DMS153 (cell line): ENCODE measurements at regions not wholly inside any gene's neighbourhood (a gene's known extent, or its start where the extent isn't known, plus 50 kb on each side); places are given as distances from the start of the nearest gene placed in this dataset.
"Not testable (repeated sequence)": the region's sequence is repeated elsewhere in the genome, so short reads cannot be mapped to it uniquely, and the experiment has no call there.

Experiments used
- DNase-seq: peaks from one replicate; lab custom pipeline; 2025; lab: John Stamatoyannopoulos, UW

DNA sequence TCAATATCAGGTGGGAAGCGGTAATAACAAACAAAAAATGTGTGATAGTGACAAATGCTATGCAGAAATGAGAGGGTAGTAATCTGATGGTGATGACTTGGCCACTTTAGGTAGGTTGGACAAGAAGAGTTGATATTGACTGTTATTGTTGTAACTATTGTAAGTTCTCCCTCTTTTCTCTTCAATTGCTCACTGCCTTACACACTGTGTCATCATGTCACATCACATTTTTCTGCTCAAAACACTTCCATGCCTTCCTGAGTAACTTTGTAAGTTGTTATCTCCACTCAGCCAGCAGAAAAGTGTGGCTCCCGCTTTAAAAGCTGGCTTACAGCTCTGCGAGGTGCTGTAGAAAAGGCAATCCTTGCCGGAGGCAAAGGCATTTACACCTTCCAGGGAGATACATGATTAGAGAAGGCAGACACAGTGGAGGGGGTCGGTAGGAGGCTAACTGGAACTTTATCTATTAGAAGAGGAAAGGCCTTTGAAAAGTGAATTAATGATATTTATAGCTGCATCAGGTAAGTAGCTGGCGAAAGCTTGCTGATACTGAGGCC lies 85.2 kb upstream of the CLINT1 start:
- no peak for DNase-seq

DNA sequence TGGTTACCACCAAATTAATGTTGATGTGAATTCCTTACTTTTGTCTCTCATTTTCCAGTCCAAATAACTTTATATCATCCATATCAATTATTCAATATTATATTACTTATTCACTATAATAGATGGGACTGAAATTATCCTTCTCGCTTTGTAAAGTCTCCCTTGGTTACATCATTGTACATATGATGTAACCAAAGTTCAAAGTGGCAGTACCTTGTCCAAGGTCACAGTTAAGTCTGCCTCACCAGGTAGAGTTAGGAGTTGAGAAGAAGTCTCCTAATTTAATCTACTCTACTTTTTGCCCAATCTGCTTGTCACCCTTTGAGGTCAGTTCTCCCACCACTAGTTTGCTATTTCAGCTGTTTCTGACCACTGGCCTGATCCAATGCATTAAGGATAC lies 83.7 kb upstream of the CLINT1 start:
- no peak for DNase-seq

DNA sequence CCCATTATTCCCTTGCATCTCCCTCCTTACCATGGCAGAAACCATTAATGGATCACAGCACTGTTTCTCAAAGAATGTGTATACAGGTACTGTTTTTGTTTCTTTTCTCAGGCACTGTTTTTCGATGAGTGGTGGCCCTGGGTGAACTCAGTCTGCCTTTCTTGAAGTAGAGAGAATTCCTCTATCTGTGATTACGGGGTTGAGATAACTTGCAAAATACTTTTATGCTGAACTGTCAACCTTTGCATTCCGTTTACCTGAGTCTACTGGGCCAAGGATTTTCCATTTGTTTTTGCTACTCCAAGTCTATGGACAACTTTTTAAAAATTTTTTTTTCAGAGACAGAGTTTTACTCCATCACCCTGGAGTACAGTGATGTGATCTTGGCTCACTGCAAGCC lies 82.7 kb upstream of the CLINT1 start:
- no peak for DNase-seq

DNA sequence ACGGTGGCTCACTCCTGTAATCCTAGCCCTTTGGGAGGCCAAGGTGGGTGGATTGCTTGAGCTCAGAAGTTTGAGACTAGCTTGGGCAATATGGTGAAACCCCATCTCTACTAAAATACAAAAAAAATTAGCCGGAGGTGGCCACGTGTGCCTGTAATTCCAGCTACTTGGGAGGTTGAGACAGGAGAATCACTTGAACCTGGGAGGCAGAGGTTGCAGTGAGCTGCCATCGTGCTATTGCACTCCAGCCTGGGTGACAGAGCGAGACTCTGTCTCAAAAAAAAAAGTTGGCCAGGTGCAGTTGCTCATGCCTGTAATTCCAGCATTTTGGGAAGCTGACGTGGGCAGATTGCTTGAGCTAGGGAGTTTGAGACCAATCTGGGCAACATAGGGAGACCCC lies 79.2 kb upstream of the CLINT1 start:
- DNase-seq = not testable (repeated sequence)

DNA sequence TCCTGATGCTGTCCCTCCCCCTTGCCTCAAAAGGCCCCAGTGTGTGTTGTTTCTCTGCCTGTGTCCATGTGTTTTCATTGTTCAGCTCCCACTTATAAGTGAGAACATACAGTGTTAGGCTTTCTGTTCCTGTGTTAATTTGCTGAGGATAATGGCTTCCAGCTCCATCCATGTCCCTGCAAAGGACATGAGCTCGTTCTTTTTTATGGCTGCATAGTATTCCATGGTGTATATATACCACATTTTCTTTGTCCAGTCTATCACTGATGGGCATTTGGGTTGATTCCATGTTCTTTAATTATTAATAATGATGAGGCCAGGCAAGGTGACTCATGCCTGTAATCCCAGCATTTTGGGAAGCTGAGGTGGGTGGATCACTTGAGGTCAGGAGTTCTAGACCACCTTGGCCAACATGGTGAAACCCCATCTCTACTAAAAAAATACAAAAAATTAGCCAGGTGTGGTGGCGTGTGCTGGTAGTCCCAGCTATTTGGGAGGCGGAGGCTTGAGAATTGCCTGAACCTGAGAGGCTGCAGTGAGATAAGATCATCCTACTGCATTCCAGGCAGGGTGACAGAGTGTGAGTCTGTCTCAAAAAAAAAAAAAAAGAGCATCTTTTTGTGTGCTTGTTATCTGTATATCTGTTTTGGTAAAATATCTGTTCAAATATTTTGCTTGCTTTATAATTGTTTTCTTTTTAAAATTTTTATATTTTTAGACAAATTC lies 78.0 kb upstream of the CLINT1 start:
- not testable (repeated sequence) for DNase-seq

DNA sequence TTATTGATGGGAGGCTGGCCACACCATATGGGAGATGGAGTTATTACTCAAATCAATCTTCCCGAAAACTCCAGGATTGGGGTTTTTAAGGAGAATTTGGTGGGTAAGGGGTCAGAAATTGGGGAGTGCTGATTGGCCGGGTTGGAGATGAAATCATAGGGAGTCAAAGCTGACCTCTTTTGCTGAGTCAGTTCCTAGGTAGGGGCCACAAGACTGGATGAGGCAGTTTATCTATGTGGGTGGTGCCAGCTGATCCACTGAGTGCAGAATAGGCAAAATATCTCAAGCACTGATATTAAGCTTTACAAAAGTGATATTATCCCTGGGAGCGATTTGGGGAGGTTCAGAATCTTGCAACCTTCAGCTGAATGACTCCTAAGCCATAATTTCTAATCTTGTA lies 75.7 kb upstream of the CLINT1 start:
- no peak for DNase-seq

DNA sequence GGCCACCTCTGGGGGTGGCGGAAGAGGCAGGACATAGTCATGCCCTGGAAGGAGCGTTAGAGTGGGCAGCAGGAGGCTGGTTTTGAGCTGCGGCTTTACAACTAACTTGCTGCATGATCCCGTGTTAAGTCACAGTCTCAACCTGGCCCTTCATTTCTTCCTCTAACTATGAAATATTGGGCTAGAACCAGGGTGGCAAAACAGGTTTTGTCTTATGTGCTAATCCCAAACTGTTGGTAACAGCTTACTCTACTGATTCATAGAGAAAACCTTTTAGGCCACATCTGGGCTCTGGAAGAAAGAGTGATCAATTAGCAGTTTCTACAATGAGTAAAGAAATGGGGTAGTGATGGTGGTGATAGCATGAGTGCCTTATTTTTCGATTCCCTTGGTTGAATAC lies 74.1 kb upstream of the CLINT1 start:
- no peak for DNase-seq

DNA sequence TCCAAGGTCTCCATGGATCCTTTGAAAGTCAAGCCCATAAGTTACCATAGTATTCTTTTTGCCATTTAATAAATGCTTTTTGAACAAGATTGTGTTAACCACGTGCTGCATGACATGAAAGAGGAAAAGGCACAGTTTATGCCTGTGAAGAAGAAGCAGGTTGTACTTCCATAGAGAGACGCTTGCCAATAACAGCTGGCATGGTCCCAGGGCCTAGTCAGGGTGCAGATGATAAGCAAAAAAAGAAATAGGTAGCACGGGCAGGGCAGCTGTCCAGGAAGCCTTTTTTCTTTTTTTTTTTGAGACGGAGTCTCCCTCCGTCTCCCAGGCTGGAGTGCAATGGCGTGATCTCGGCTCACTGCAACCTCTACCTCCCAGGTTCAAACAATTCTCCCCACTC lies 71.8 kb upstream of the CLINT1 start:
- DNase-seq = no peak

DNA sequence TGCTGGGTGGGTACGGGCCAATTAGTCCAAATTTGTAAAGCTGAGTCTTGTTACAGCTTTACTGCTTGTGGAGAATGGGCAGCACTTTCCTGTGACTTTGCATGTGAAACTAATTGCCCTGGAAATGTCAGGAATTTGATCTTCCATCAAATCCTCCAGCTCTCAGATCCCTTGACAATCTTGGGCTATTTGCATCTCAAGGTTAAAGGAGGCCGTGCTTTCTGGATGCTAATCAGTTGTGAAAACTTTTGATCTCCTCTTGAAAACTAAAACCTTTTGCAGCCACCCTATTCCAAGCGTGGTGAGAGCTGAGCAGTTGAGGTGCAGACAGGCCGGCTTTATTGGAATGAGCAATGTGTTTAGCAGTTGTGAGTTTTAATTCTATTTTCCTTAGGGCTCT lies 68.0 kb upstream of the CLINT1 start:
- no peak for DNase-seq

DNA sequence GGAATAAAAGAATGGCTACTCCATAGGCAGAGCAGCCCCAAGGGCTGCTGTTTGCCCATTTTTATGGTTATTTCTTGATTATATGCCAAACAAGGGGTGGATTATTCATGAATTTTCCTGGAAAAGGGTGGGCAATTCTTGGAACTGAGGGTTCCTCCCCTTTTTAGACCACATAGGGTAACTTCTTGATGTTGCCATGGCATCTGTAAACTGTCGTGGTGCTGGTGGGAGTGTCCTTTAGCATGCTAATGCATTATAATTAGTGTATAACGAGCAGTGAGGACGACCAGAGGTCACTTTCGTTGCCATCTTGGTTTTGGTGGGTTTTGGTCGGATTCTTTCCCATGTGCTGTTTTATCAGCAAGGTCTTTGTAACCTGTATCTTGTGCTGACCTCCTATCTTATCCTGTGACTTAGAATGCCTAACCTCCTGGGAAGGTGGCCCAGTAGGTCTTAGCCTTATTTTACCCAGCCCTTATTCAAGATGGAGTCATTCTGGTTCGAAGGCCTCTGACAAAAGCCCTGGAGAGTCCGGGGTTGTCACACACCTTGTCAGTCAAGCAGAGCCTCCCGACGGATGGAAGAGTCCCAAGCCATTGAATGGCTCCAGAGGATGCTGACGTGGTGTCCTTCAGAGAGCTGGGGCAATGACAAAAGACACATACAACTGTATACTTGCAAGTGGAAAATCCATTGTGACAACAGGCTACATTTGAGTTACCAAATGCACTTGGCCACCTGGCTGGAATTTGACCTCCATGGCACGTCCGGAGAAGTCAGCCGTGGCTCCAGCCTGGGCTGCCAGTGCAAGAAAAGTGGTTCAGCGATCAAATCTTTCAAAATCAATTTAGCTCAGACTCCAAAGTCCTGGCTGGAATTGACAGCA lies 67.1 kb upstream of the CLINT1 start:
- DNase-seq = no peak

DNA sequence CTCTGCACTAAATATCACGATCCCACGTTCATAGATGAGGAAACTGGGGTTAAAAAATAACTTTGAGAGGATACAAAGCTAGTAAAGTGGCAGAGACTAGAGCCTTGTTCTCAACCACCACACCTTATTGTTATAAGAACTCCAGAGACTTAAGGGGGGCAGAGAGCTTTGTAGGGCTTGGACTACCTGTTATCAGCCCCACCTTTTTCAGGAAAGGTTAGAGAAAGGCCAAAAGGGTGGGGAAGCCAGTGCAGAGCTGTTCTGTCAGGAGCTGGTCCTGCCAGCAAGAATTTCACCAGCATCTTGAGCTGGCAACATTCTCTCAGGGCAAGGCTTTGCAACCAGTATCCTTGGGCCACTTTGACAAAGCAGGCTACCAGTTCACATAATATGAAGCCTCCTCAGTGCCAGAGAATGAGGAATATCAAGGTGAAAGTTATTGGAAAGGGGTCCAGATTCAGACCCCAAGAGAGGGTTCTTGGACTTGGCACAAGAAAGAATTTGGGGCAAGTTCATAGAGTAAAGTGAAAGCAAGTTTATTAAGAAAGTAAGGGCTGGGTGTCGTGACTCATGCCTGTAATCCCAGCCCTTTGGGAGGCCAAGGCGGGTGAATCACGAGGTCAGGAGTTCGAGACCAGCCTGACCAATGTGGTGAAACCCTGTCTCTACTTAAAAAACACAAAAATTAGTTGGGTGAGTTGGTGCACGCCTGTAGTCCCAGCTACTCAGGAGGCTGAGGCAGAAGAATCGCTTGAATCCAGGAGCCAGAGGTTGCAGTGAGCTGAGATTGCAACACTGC lies 66.2 kb upstream of the CLINT1 start:
- no peak for DNase-seq

DNA sequence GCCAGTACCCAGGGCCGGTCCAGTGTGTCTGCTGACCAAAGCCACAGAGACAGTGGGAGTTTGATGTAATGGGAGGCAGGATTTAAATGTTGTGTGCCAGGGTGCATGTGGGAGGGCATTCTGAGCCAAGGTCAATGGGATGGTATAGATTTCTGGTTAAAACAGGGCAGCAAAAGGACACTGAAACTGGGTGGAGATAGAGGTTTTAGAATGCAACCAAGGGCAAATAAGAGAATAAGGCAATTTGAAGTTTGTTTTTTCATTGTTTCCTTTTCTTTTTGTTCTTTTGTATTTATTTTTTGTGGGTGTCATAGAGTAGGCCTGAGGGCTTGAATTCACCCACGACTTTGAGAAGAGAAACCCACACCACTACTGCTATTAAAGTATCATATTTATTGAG lies 65.5 kb upstream of the CLINT1 start:
- DNase-seq = no peak

DNA sequence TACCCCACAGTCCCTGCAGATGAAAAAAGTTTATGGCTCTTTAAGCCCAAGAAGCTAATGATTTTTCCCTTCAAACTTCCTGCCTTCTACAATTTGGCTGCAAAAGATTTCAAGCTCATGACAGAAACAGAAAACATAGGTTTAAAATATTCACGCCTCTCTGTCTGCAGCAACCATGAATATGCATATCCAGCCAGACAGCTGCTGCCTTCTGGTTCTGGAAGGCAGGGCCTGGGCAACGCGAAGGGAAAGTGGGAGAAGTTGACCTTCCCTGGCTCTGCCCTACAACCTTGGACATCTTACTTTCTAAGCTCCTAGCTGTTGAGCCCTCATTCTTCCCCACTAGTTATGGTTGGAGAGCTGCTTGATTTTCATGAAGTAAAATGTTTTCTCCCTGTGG lies 64.8 kb upstream of the CLINT1 start:
- DNase-seq = no peak

DNA sequence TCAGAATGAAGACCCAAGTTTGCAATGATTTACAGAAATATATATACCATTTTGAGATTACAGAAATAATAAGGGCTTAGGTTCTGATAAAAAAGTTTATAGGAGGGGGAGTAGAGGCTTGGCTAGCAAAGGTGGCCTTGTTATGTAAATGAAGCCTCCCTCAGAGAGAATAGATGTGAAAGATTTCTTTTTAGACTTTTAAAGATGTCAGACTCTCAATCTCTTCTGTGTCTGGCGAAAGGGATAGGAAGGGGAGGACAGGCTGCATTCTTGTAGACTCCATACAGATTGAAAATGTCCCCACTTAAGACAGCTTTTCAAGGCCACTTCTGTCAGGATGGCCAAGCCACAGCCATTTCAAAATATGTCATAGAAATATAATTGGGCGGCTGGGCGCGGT lies 63.1 kb upstream of the CLINT1 start:
- DNase-seq = no peak

DNA sequence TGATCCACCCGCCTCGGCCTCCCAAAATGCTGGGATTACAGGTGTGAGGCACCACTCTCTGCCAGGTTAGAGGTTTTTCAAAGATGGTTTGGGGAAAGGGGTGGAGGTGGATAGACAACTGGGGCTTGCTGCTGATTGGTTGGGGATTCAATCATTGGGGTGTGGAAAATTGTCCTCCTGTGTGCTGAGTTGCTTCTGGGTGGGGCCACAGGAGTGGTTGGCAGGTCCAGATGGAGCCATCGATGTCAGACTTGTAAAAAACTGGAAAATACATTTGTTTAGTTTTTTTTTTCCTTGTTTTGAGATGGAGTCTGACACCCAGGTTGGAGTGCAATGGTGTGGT lies 61.9 kb upstream of the CLINT1 start:
- DNase-seq = no peak

DNA sequence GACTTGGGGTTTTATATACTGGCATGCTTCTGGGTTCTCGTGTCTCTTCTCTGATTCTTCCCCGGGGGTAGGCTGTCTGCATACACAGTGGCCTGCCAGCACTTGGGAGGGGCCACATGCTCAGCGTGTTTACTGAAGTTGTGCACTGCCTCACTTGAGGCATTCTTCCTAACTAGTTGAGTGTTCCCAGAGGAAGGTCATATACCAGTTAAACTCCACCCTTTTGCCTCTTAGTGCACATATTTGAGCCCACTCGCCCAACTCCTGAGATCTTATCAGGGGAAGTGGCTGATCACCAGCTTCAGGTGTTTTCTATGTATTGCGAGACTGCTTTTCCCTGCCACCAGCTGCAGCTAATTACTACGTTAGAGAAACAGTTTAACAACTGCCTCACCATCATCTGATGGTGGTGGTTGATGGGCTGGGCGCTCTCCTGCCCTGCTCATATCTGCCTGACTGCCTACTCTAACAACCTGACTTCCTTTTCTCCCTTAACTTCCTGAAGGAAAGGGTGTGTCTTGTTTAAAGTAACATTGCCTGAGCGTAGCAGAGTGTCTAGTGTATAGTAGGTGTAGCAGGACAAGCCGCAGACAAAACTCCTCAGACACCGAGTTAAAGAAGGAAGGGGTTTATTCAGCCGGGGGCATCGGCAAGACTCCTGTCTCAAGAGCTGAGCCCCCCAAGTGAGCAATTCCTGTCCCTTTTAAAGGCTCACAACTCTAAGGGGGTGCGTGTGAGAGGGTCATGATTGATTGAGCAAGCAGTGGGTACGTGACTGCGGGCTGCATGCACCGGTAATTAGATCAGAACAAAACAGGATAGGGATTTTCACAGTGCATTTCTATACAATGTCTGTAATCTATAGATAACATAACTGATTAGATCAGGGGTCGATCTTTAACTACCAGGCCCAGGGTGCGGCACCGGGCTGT lies 60.1 kb upstream of the CLINT1 start:
- no peak for DNase-seq

DNA sequence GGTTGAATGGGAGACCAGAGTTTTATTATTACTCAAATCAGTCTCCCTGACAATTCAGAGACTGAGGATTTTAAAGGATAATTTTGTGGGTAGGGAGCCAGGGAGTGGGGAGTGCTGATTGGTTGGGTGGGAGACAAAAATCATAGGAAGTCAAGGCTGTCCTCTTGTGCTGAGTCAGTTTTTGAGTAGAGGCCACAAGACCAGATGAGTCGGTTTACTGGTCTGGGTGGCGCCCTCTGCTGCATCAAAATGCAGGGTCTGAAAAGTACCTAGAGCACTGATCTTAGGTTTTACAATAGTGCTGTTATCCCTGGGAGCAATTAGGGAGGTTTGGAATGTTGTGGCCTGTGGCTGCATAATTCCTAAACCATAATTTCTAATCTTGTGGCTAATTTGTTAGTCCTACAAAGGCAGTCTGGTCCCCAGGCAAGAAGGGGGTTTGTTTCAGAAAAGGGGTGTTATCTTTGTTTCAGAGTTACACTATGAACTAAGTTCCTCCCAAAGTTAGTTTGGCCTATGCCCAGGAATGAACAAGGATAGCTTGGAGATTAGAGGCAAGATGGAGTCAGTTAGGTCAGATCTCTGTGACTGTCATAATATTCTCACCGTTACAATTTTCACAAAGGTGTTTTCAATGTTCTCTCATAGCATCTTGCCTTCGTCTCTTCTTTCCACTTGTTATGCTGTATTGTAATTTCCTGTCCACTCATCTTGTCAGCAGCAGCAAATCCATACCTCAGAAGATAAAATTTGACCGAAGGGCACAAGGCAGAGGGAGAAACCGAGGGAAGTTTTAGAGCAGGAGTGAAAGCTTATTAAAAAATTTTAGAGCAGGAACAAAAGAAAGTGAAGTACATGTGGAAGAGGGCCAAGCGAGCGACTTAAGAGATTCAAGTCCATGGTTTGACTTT lies 59.2 kb upstream of the CLINT1 start:
- no peak for DNase-seq

DNA sequence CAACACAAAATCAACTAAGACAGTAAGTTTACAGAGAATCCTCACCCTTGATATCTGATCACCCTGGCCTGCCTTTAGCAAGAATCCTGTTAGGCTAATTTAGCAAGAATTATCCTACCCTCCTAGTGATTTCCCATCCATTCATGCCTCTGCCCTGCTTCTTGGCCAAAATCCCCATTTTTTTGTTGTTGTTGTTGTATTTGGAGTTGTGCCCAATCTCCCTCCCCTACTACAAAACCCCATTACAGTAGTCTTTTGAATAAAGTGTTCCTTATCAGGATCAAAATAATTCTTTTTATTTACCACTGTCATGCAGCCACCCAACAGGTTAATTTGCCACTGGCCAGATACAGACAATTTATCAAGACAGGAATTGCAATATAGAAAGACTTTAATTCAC lies 58.5 kb upstream of the CLINT1 start:
- DNase-seq = no peak

DNA sequence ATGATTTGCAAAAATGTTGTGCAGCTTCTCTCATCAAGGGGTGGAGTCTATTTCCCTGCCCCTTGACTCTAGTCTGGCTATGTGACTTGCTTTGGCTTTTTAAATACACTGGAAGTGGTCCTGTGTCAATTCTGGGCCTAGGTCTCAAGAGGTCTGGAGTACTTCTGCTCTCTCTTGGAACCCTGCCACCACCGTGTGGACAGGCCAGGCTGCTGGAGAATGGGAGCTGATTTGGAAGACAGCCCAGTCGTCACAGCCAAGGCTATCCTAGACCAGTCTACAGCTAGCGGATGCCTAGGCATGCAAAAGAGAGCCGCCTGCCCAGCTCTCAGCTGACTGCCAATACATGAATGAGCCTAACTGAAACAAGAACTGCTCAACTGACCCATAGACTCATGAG lies 56.7 kb upstream of the CLINT1 start:
- DNase-seq = peak; percentile 77

DNA sequence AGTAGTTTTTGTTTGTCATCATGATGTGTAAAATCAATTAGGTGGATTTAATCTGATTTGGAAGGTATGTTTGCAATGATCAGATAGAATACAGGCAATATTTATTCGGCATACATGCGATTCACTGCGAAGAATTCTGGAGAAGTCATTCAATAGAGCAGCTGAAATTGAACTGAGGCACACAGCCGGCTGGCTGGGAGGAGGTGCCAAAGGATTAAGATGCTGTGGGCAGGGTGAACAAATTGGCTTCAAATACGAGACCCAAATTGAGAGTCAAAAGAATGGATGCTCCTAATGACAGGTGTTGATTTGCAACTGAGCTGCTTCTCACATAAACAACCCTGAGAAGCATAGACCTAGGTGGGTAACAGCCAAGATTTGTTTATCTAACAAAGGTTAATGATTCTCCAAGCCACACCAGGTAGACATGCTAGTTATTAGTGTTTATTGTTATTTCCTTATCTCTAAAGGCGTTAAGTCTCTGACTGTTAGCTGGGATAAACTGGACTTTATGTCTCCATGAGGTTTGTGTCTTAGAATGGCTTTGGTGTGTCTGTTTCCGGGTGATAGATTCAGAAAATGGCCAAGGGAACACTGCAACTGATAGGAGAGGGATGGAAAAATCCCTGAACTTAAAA lies 55.3 kb upstream of the CLINT1 start:
- no peak for DNase-seq
